LNCAP (cell line): ENCODE measurements at regions not wholly inside any gene's neighbourhood (a gene's known extent, or its start where the extent isn't known, plus 50 kb on each side); places are given as distances from the start of the nearest gene placed in this dataset.

ENCODE experiments used
- TF ChIP-seq, protein P1 (sequence below): fragments of 450-650 bp; IDR thresholded peaks from 2 replicates; pipeline ENCODE4 v1.5.1; 2017; ENCODE audit warnings: mild to moderate bottlenecking

- TF ChIP-seq, protein P1, sequence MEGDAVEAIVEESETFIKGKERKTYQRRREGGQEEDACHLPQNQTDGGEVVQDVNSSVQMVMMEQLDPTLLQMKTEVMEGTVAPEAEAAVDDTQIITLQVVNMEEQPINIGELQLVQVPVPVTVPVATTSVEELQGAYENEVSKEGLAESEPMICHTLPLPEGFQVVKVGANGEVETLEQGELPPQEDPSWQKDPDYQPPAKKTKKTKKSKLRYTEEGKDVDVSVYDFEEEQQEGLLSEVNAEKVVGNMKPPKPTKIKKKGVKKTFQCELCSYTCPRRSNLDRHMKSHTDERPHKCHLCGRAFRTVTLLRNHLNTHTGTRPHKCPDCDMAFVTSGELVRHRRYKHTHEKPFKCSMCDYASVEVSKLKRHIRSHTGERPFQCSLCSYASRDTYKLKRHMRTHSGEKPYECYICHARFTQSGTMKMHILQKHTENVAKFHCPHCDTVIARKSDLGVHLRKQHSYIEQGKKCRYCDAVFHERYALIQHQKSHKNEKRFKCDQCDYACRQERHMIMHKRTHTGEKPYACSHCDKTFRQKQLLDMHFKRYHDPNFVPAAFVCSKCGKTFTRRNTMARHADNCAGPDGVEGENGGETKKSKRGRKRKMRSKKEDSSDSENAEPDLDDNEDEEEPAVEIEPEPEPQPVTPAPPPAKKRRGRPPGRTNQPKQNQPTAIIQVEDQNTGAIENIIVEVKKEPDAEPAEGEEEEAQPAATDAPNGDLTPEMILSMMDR, result no peak
Observed at GRCh38 chr5:103333376-103333775, 74.8 kb downstream of the MACIR start.

GRCh38 chr5:103330875-103331274, 72.3 kb downstream of the MACIR start:
- TF ChIP-seq, protein P1, result no peak
